ENCODE measurements at regions not wholly inside any gene's neighbourhood (a gene's known extent, or its start where the extent isn't known, plus 50 kb on each side); places are given as distances from the start of the nearest gene placed in this dataset.

- TF ChIP-seq POLR2A (IDR thresholded peaks at IDR 0.05) (no peak), CTCF (IDR thresholded peaks at IDR 0.05) (no peak)
Measured at GRCh38 chrX:13189380-13189779, 130.5 kb downstream of the ATXN3L start.
